DND-41 (cell line): ENCODE measurements at regions not wholly inside any gene's neighbourhood (a gene's known extent, or its start where the extent isn't known, plus 50 kb on each side); places are given as distances from the start of the nearest gene placed in this dataset.

Experiments
- EZH2 ChIP-seq: IDR thresholded peaks from 3 replicates; pipeline ENCODE4 v1.6.1; 2012; ENCODE audit warnings: borderline replicate concordance, low read depth, mild to moderate bottlenecking, moderate library complexity, low read length, inconsistent platforms; ENCODE audit not compliant: severe bottlenecking
- TF ChIP-seq, protein P1 (sequence below): IDR thresholded peaks from 2 replicates; pipeline ENCODE4 v1.5.1; 2012; ENCODE audit warnings: borderline replicate concordance, low read length, moderate library complexity, mild to moderate bottlenecking; ENCODE audit not compliant: poor library complexity, severe bottlenecking; ENCODE audit errors: extremely low read depth

DNA sequence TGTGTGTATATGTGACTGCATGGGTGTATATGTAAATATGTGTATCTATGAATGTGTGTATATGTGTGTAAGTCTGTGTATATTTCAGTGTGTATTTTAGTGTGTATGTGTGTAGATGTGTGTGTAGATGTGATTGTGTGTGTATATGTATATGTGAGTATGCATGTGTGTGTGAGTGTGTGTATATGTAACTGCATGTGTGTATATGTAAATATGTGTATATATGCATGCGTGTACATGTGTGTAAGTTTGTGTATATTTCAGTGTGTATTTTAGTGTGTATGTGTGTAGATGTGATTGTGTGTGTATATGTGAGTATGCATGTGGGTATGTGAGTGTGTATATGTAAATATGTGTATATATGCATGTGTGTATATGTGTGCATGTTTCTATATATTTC, 169.9 kb downstream of the MN1 start:
- TF ChIP-seq, protein P1, sequence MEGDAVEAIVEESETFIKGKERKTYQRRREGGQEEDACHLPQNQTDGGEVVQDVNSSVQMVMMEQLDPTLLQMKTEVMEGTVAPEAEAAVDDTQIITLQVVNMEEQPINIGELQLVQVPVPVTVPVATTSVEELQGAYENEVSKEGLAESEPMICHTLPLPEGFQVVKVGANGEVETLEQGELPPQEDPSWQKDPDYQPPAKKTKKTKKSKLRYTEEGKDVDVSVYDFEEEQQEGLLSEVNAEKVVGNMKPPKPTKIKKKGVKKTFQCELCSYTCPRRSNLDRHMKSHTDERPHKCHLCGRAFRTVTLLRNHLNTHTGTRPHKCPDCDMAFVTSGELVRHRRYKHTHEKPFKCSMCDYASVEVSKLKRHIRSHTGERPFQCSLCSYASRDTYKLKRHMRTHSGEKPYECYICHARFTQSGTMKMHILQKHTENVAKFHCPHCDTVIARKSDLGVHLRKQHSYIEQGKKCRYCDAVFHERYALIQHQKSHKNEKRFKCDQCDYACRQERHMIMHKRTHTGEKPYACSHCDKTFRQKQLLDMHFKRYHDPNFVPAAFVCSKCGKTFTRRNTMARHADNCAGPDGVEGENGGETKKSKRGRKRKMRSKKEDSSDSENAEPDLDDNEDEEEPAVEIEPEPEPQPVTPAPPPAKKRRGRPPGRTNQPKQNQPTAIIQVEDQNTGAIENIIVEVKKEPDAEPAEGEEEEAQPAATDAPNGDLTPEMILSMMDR: no peak
- TF ChIP-seq EZH2: no peak
